Mesenchymal stem cell (in vitro differentiated cells and primary cell): ENCODE measurements at regions not wholly inside any gene's neighbourhood (a gene's known extent, or its start where the extent isn't known, plus 50 kb on each side); places are given as distances from the start of the nearest gene placed in this dataset.

ENCODE experiments used
- DNase-seq: peaks from one replicate; pipeline ENCODE4 v3.0.0-alpha.2; 2013
- H2AFZ ChIP-seq: one replicate; pipeline ENCODE4 v1.6.1; 2013; ENCODE audit warnings: low read depth, mild to moderate bottlenecking, control low read depth, inconsistent platforms, low read length, moderate library complexity
- H2AK5ac ChIP-seq: 2 replicates; pipeline ENCODE4 v1.6.1; 2013; ENCODE audit warnings: low read length, moderate library complexity, mild to moderate bottlenecking, inconsistent platforms; ENCODE audit not compliant: severe bottlenecking
- H2BK120ac ChIP-seq: one replicate; pipeline ENCODE4 v1.6.1; 2013; ENCODE audit warnings: low read depth, mild to moderate bottlenecking, inconsistent platforms, low read length, moderate library complexity
- H2BK12ac ChIP-seq, 2 experiments: one replicate each; pipeline ENCODE4 v1.6.1; 2013; ENCODE audit warnings: inconsistent platforms in 2 of 2, low read length in 2 of 2, mild to moderate bottlenecking in 2 of 2, moderate library complexity in 2 of 2, control low read depth in 1 of 2
- H2BK15ac ChIP-seq: one replicate; pipeline ENCODE4 v1.6.1; 2013; ENCODE audit warnings: mild to moderate bottlenecking, low read depth, inconsistent platforms; ENCODE audit not compliant: poor library complexity, severe bottlenecking
- H2BK5ac ChIP-seq: 2 replicates; pipeline ENCODE4 v1.6.1; 2013; ENCODE audit warnings: low read depth, mild to moderate bottlenecking, low read length, control low read depth, inconsistent platforms; ENCODE audit not compliant: poor library complexity, severe bottlenecking
- H3K14ac ChIP-seq, 2 experiments: one replicate each; pipeline ENCODE4 v1.6.1; 2013; ENCODE audit warnings: inconsistent platforms in 2 of 2, low read length in 2 of 2, control low read depth in 1 of 2, mild to moderate bottlenecking in 1 of 2, moderate library complexity in 1 of 2
- H3K18ac ChIP-seq, 2 experiments: one replicate each; pipeline ENCODE4 v1.6.1; 2013; ENCODE audit warnings: inconsistent platforms in 2 of 2, low read length in 2 of 2, control low read depth in 1 of 2, low read depth in 1 of 2, mild to moderate bottlenecking in 1 of 2
- H3K23ac ChIP-seq, 2 experiments: one replicate each; pipeline ENCODE4 v1.6.1; 2013; ENCODE audit warnings: inconsistent platforms in 2 of 2, low read length in 2 of 2, mild to moderate bottlenecking in 2 of 2, moderate library complexity in 2 of 2, control low read depth in 1 of 2
- H3K27ac ChIP-seq: 2 replicates; pipeline ENCODE4 v1.5.1; 2013; ENCODE audit warnings: mild to moderate bottlenecking, moderate library complexity, low read length, control low read depth, inconsistent platforms; ENCODE audit not compliant: poor library complexity, severe bottlenecking
- H3K27me3 ChIP-seq, 2 experiments: 2 replicates each; pipeline versions ENCODE4 v1.6.1 to v1.7.0; 2013; ENCODE audit warnings: low read length in 2 of 2, mild to moderate bottlenecking in 2 of 2, moderate library complexity in 2 of 2, control low read depth in 1 of 2, inconsistent platforms in 1 of 2; ENCODE audit not compliant: control insufficient read depth in 1 of 2, insufficient read depth in 1 of 2
- H3K36me3 ChIP-seq, 2 experiments: 2 replicates each; pipeline versions ENCODE4 v1.6.1 to v1.7.0; 2013; ENCODE audit warnings: low read length in 2 of 2, control low read depth in 1 of 2, inconsistent platforms in 1 of 2, low read depth in 1 of 2, mild to moderate bottlenecking in 1 of 2; ENCODE audit not compliant: insufficient read depth in 2 of 2, control insufficient read depth in 1 of 2
- H3K4ac ChIP-seq, 2 experiments: one replicate each; pipeline ENCODE4 v1.6.1; 2013; ENCODE audit warnings: inconsistent platforms in 2 of 2, low read length in 2 of 2, mild to moderate bottlenecking in 2 of 2, moderate library complexity in 2 of 2, control low read depth in 1 of 2, low read depth in 1 of 2
- H3K4me1 ChIP-seq: 2 replicates; pipeline ENCODE4 v1.6.1; 2013; ENCODE audit warnings: low read depth, low read length, control low read depth; ENCODE audit not compliant: control insufficient read depth, insufficient read depth
- H3K4me2 ChIP-seq: 2 replicates; pipeline ENCODE4 v1.6.1; 2013; ENCODE audit warnings: low read length, mild to moderate bottlenecking, inconsistent platforms; ENCODE audit not compliant: poor library complexity, severe bottlenecking
- H3K4me3 ChIP-seq, 2 experiments: 2 replicates each; pipeline versions ENCODE4 v1.5.1 to v1.7.0; 2013; ENCODE audit warnings: low read length in 2 of 2, mild to moderate bottlenecking in 2 of 2, control low read depth in 1 of 2, low read depth in 1 of 2; ENCODE audit not compliant: insufficient read depth in 1 of 2
- H3K79me1 ChIP-seq: replicated peaks from 2 replicates; pipeline ENCODE4 v1.6.1; 2013; ENCODE audit warnings: mild to moderate bottlenecking, control low read depth, low read length, inconsistent platforms; ENCODE audit not compliant: poor library complexity, severe bottlenecking
- H3K9ac ChIP-seq: 2 replicates; pipeline ENCODE4 v1.7.0; 2013; ENCODE audit warnings: mild to moderate bottlenecking, low read length, moderate library complexity
- H3K9me3 ChIP-seq: 2 replicates; pipeline ENCODE4 v1.7.0; 2013; ENCODE audit warnings: mild to moderate bottlenecking, low read length; ENCODE audit not compliant: control insufficient read depth
- H4K8ac ChIP-seq: one replicate; pipeline ENCODE4 v1.6.1; 2013; ENCODE audit warnings: inconsistent platforms, mild to moderate bottlenecking, low read length, moderate library complexity
- H4K91ac ChIP-seq: one replicate; pipeline ENCODE4 v1.6.1; 2013; ENCODE audit warnings: mild to moderate bottlenecking, low read length, inconsistent platforms
- WGBS: methylation state at CpG from one replicate; pipeline ENCODE4 v1.1.7; 2013; ENCODE audit warnings: mixed read lengths; 5-methylcytosine and 5-hydroxymethylcytosine counted together

GRCh38 chr6:51472745-51473487, 614.5 kb downstream of the PKHD1 start:
- H3K18ac ChIP-seq: no peak overlapping the region
- no peak overlapping the region for H2BK5ac ChIP-seq
- no peak overlapping the region for H4K91ac ChIP-seq
- H3K36me3 ChIP-seq: no peaks in the 10 kb centered on the region
- H3K23ac ChIP-seq: no peak overlapping the region
- no peak overlapping the region for H4K8ac ChIP-seq
- H3K9me3 ChIP-seq: no peaks in the 10 kb centered on the region
- H3K4me2 ChIP-seq: no peak overlapping the region
- no peak overlapping the region for H3K14ac ChIP-seq
- no peak overlapping the region for H3K4me3 ChIP-seq
- no peak overlapping the region for H3K27ac ChIP-seq
- no peak overlapping the region for H2BK12ac ChIP-seq
- no peak overlapping the region for H3K9ac ChIP-seq
- H3K4me1 ChIP-seq: no peaks in the 10 kb centered on the region
- no peak for DNase-seq
- H3K4ac ChIP-seq: no peak overlapping the region
- H3K27me3 ChIP-seq: no peaks in the 10 kb centered on the region
- no peak overlapping the region for H2AFZ ChIP-seq
- no peak overlapping the region for H2BK15ac ChIP-seq
- no peaks in the 10 kb centered on the region for H3K79me1 ChIP-seq
- no peak overlapping the region for H2AK5ac ChIP-seq
- no peak overlapping the region for H2BK120ac ChIP-seq
- WGBS: 88% methylated on average over 5 of the region's 5 CpGs

- no peak overlapping the region for H3K9ac ChIP-seq
- H3K79me1 ChIP-seq: no peaks in the 10 kb centered on the region
- H3K14ac ChIP-seq: no peak overlapping the region
- no peaks in the 10 kb centered on the region for H3K4me1 ChIP-seq
- H3K18ac ChIP-seq: no peak overlapping the region
- WGBS: 82% methylated on average over 5 of the region's 9 CpGs
- no peak overlapping the region for H3K23ac ChIP-seq
- no peaks in the 10 kb centered on the region for H3K36me3 ChIP-seq
- no peak overlapping the region for H2BK5ac ChIP-seq
- no peak overlapping the region for H3K4ac ChIP-seq
- no peaks in the 10 kb centered on the region for H3K27me3 ChIP-seq
- H3K4me2 ChIP-seq: no peak overlapping the region
- H3K4me3 ChIP-seq: no peak overlapping the region
- no peak overlapping the region for H2BK120ac ChIP-seq
- no peak overlapping the region for H4K8ac ChIP-seq
- H2BK12ac ChIP-seq: no peak overlapping the region
- no peak for DNase-seq
- H4K91ac ChIP-seq: peak overlapping the region; percentile 28
- no peaks in the 10 kb centered on the region for H3K9me3 ChIP-seq
- H2BK15ac ChIP-seq: no peak overlapping the region
- H2AK5ac ChIP-seq: no peak overlapping the region
- no peak overlapping the region for H3K27ac ChIP-seq
- H2AFZ ChIP-seq: no peak overlapping the region
Observed at GRCh38 chr6:51474022-51474975, 613.1 kb downstream of the PKHD1 start.

GRCh38 chr6:51477711-51478311, 609.6 kb downstream of the PKHD1 start:
- no peak overlapping the region for H2AK5ac ChIP-seq
- H2BK120ac ChIP-seq: no peak overlapping the region
- no peak overlapping the region for H2BK15ac ChIP-seq
- WGBS: 85% methylated on average over 7 of the region's 8 CpGs
- DNase-seq: no peak
- no peak overlapping the region for H3K4ac ChIP-seq
- H4K8ac ChIP-seq: no peak overlapping the region
- no peak overlapping the region for H3K18ac ChIP-seq
- H2BK12ac ChIP-seq: no peak overlapping the region
- no peaks in the 10 kb centered on the region for H3K9me3 ChIP-seq
- no peak overlapping the region for H2BK5ac ChIP-seq
- no peaks in the 10 kb centered on the region for H3K36me3 ChIP-seq
- H3K27me3 ChIP-seq: no peaks in the 10 kb centered on the region
- H3K4me3 ChIP-seq: no peak overlapping the region
- no peak overlapping the region for H4K91ac ChIP-seq
- no peak overlapping the region for H3K14ac ChIP-seq
- H3K9ac ChIP-seq: no peak overlapping the region
- H3K79me1 ChIP-seq: no peaks in the 10 kb centered on the region
- H3K27ac ChIP-seq: no peak overlapping the region
- no peaks in the 10 kb centered on the region for H3K4me1 ChIP-seq
- H2AFZ ChIP-seq: no peak overlapping the region
- no peak overlapping the region for H3K4me2 ChIP-seq
- no peak overlapping the region for H3K23ac ChIP-seq

GRCh38 chr6:51479296-51479695, 608.1 kb downstream of the PKHD1 start:
- 93% methylated on average over 1 of the region's 1 CpG for WGBS
- no peak overlapping the region for H2BK120ac ChIP-seq
- H3K79me1 ChIP-seq: no peaks in the 10 kb centered on the region
- no peak overlapping the region for H3K27ac ChIP-seq
- H2BK15ac ChIP-seq: no peak overlapping the region
- no peaks in the 10 kb centered on the region for H3K4me1 ChIP-seq
- no peak overlapping the region for H3K23ac ChIP-seq
- no peak overlapping the region for H3K14ac ChIP-seq
- no peak overlapping the region for H3K4me3 ChIP-seq
- H2BK5ac ChIP-seq: no peak overlapping the region
- H3K9ac ChIP-seq: no peak overlapping the region
- H3K36me3 ChIP-seq: no peaks in the 10 kb centered on the region
- DNase-seq: no peak
- H3K18ac ChIP-seq: no peak overlapping the region
- no peaks in the 10 kb centered on the region for H3K9me3 ChIP-seq
- H3K27me3 ChIP-seq: no peaks in the 10 kb centered on the region
- no peak overlapping the region for H4K91ac ChIP-seq
- no peak overlapping the region for H3K4me2 ChIP-seq
- no peak overlapping the region for H2AK5ac ChIP-seq
- H4K8ac ChIP-seq: no peak overlapping the region
- H2AFZ ChIP-seq: no peak overlapping the region
- H2BK12ac ChIP-seq: no peak overlapping the region
- no peak overlapping the region for H3K4ac ChIP-seq
